AG10803 (cell line): ENCODE measurements at regions not wholly inside any gene's neighbourhood (a gene's known extent, or its start where the extent isn't known, plus 50 kb on each side); places are given as distances from the start of the nearest gene placed in this dataset.

Experiments
- DNase-seq: peaks from one replicate; pipeline ENCODE4 v3.0.0; 2010; ENCODE audit warnings: low read depth
- H3K4me3 ChIP-seq: 2 replicates; pipeline ENCODE4 v1.5.1; 2011; ENCODE audit warnings: mild to moderate bottlenecking, low read length, control low read depth
- TF ChIP-seq, protein P1 (sequence below): conservative IDR thresholded peaks from 2 replicates; pipeline ENCODE4 v1.5.1; 2011; ENCODE audit warnings: mild to moderate bottlenecking, low read length, control low read depth, inconsistent platforms

DNA sequence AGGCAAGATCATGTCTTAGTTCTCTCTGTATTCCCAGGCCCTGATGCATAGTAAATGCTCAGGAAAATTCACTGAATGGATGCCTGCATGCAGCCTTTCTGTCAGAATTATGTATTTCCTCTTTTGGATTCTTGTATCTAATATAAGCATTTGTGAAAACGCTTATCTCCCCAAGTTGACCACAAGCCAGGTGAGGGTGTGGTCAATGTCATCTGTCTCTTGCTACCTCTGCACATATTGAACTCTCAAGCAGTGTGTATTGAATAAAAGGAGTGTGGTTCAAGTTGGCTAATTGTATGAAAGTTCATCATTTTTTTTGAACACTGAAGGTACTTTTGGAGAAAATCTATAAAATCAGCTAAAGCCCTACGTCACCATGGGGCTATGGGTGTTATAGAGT, 84.3 kb downstream of the CNGA2 start:
- TF ChIP-seq, protein P1, sequence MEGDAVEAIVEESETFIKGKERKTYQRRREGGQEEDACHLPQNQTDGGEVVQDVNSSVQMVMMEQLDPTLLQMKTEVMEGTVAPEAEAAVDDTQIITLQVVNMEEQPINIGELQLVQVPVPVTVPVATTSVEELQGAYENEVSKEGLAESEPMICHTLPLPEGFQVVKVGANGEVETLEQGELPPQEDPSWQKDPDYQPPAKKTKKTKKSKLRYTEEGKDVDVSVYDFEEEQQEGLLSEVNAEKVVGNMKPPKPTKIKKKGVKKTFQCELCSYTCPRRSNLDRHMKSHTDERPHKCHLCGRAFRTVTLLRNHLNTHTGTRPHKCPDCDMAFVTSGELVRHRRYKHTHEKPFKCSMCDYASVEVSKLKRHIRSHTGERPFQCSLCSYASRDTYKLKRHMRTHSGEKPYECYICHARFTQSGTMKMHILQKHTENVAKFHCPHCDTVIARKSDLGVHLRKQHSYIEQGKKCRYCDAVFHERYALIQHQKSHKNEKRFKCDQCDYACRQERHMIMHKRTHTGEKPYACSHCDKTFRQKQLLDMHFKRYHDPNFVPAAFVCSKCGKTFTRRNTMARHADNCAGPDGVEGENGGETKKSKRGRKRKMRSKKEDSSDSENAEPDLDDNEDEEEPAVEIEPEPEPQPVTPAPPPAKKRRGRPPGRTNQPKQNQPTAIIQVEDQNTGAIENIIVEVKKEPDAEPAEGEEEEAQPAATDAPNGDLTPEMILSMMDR, result no peak
- no peak overlapping the region for H3K4me3 ChIP-seq
- no peak for DNase-seq

DNA sequence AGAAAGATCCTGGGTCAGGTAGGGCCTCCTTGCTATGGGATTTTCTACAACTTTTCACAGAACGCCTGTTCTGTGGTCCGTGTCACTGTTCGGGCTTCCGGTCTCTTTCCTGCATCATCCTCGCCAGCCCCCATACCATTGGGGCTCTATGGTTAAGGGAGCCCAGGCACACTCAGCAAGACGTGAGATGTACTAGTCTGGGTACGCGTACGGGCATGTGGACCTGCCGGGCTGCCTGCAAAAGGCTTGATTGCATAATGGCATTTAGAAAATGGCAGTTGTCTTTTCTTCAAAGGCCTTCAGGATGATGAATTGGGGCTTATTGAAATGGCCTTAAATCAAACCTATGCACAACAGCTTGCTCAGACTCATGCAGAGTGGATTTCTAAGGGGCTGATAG, 86.7 kb downstream of the CNGA2 start:
- DNase-seq, result no peak
- H3K4me3 ChIP-seq, result no peak overlapping the region
- TF ChIP-seq, protein P1, result no peak

DNA sequence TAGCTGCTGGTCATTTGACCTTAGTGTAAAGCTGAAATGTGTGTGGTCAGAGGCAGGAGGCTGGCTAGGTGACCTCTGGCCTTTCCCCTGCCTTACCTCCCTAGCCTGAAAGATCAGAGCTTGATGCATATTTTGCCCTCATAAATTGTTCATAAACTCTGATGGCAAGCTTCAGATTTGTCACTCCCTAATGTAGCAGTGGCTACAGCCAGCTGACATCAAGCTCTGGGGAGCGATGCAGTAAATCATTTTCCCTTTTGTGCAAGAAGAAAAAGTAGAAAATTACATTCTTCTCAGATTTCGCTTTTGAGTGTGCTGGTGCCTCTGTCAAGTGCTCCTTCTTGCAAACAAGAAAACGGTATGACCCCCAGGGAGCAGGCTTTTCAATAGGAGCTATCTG, 87.7 kb upstream of the MAGEA4 start:
- DNase-seq, result no peak
- no peak overlapping the region for H3K4me3 ChIP-seq
- TF ChIP-seq, protein P1, result no peak

DNA sequence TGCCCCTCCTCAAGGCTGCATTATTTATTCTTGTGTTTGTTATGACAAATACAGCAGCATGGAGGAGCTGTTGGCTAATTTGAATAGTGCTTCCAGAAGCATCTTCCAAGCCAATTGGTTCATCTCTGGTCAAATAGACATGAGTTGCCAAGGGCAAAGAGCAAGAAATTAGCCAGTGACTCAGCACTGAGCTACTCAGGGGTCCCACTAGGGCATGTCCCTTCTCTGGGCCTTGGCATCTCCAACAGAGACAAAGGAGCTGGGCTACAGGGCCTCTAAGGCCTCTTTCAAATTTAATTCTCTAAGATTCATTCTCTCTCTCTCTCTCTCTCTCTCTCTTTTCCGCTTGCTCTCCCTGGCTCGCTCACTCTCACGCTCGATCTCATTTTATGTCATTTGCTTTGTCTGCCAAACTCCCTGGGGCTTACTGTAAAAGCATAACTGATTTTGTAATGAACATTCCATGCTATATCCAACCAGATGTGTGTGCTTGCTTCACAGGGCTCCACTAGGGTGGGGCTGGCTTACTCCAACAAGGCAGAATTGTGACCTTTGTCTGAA, 86.7 kb upstream of the MAGEA4 start:
- TF ChIP-seq, protein P1, result peak; percentile 51
- peak; percentile 96 for DNase-seq
- no peak overlapping the region for H3K4me3 ChIP-seq

DNA sequence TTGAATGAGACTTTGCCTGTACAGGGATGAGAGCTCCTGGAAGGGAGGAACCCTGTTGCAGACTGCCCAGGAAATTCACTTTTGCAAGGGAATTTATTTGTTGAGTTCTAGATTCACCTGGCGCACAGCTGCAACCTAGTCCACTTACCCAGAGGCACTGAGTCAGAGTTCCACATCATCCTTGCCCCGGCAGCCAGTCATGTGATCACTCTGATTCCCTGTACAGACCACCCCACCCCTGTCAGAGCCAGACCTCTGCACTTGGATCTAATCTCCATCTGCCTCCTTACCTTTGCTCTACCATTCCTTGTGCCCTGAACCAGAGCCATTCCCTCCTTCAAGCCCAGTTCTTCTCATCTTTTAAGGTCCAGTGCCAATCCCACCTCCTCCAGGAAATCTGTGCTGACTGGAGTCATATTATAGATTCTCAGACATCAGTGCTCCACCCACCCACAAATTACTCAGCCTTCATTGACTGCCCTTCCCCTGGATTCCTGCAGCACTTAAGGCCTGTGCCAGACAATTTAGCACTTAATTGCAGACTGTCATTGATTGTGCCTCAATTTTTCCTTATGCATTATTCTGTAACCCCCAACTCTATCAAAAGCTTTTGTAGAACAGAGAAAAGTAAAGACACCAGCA, 84.1 kb upstream of the MAGEA4 start:
- H3K4me3 ChIP-seq, result no peak overlapping the region
- TF ChIP-seq, protein P1, result no peak
- no peak for DNase-seq

DNA sequence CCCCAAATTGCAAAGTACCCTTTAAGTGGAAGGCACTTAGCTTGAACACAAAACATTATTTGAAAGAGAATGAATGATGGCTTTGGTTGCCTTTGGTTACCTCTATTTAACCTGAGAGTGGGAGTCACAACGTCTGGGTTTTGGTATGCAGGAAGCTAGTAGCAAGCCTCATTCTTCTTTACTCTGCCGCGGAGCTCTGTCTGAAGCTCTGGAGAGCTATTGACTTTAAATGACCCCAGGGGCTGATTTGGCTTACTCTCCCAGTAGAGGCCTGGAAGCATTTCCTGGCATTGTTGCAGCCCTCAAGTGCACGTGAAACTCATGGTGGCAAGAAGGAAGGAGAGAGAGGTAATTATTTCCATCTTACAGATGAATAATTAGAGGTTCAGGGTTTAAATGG, 81.8 kb upstream of the MAGEA4 start:
- TF ChIP-seq, protein P1, result no peak
- no peak overlapping the region for H3K4me3 ChIP-seq
- DNase-seq, result no peak

DNA sequence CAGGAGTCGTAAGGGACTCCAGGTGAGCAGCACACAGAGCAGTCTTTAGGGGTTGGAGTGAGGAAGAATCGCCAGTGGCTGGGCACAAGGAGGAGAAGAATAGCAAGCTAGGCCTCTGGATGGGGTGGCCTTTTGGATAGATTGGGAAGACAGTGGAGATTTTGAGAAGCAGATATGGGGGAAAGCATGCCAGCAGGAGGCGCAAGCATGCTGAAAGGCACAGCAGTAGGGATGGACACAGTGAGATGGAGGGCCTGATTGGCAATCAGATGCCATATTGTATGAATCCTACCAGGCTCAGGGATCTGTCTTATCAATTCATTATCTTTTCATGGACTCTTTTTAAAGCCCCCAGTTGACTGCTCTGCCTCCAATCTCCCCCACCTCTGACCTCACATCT, 60.4 kb upstream of the MAGEA4 start:
- DNase-seq, result no peak
- TF ChIP-seq, protein P1, result no peak
- H3K4me3 ChIP-seq, result no peak overlapping the region
